ENCODE measurements at regions not wholly inside any gene's neighbourhood (a gene's known extent, or its start where the extent isn't known, plus 50 kb on each side); places are given as distances from the start of the nearest gene placed in this dataset.
A peak's percentile ranks its signal among the peaks of the same experiment; 100 is the strongest.

DNA sequence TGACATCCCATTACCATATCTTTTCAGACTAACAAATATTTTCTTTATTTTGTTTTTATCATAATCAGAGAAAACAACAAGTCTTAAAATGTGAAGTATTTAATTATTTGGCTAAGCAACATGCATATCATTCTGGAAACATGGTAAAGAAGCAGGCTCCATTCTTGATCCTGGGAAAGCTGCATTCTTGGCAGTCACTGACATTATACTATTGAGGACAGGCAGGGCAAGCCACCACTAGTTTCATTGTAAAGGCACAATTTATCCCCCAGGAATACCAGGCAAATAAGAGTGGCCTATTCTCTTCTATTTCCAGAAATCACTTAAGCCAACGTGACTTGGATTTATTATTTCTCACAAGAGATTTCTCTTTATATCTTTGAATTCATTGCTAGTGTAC, 153.8 kb upstream of the AKR1E2 start:
- Histone ChIP-seq H3K27me3 (ENCODE audit: control insufficient read depth, insufficient read depth, low read length) (no peaks in the 10 kb centered on the region), H3K36me3 (ENCODE audit: control insufficient read depth, insufficient read depth, low read length) (no peaks in the 10 kb centered on the region), H3K9me3 (ENCODE audit: control insufficient read depth, insufficient read depth, low read length) (peaks cover 4% of the 10 kb centered on the region), H3K4me1 (ENCODE audit: control insufficient read depth, insufficient read depth, low read length) (peaks cover 6% of the 10 kb centered on the region), H3K4me3 (ENCODE audit: low read depth, low read length) (no peak overlapping the region), H3K27ac (ENCODE audit: low read depth, low read length) (no peak overlapping the region)
- DNase-seq (ENCODE audit: low read depth in 4 of 6, low spot score in 6 of 6), result peak in 2 of 6 donors; percentile 59 to 62
- WGBS (ENCODE audit: insufficient coverage), result no CpG with 5 or more reads among the region's 1 CpG

DNA sequence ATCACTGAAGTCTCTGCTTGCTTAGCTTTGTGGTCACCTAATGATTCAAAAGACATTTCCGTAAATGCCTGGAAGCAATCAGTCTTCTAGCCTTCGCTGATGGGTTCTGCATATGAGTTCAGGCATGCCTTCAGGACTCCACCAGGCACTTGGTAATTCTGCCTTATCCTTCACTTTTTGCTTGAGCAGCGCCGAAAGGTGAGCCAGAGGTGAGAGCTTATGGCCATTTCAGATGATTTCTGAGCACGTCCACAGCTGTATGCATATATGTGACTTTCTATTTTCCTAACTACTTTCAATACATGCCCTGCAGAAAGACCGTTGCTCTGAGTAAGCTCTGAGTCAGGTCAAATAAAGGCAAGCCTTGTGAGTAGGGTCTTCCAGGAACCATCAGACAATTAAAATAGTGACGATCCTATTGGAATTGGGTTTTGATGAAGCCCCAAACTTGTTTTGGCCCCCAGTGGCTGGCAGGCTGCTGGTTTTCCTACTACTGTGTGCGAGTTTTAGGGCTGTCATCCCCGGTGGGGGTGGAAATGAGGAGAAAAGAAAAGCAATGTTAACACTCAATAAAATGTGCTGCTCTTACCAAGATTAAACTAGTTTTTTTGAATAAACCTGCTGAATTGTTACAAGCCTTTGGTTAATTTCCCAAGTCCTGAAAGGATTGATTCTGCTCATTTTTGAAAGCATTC, 154.4 kb upstream of the AKR1E2 start:
- Histone ChIP-seq H3K36me3 (ENCODE audit: control insufficient read depth, insufficient read depth, low read length) (no peaks in the 10 kb centered on the region), H3K9me3 (ENCODE audit: control insufficient read depth, insufficient read depth, low read length) (peaks cover 4% of the 10 kb centered on the region), H3K4me3 (ENCODE audit: low read depth, low read length) (no peak overlapping the region), H3K4me1 (ENCODE audit: control insufficient read depth, insufficient read depth, low read length) (peaks cover 6% of the 10 kb centered on the region), H3K27me3 (ENCODE audit: control insufficient read depth, insufficient read depth, low read length) (no peaks in the 10 kb centered on the region), H3K27ac (ENCODE audit: low read depth, low read length) (no peak overlapping the region)
- no peak for DNase-seq (ENCODE audit: low read depth in 4 of 6, low spot score in 6 of 6)
- WGBS (ENCODE audit: insufficient coverage), result 67% methylated on average over 7 of the region's 9 CpGs

DNA sequence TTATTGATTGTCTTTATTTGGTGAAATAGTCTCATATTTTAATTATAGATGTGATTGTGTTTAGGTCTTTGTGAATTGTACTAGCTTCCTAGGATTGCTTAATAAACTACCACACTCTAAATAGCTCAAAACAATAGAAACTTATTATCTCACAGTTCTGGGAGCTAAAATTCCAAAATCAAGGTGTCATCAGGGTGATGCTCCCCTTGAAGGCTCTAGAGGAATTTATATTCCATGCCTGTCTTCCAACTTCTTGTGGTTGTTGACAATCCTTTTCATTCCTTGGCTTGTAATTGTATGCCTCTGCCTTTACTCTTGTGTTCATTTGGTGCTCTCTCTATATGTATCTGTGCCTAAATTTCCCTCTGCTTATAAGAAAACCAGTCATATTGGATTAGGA, 155.3 kb upstream of the AKR1E2 start:
- Histone ChIP-seq H3K36me3 (ENCODE audit: control insufficient read depth, insufficient read depth, low read length) (no peaks in the 10 kb centered on the region), H3K27me3 (ENCODE audit: control insufficient read depth, insufficient read depth, low read length) (no peaks in the 10 kb centered on the region), H3K4me3 (ENCODE audit: low read depth, low read length) (no peak overlapping the region), H3K9me3 (ENCODE audit: control insufficient read depth, insufficient read depth, low read length) (peaks cover 4% of the 10 kb centered on the region), H3K4me1 (ENCODE audit: control insufficient read depth, insufficient read depth, low read length) (peaks cover 6% of the 10 kb centered on the region), H3K27ac (ENCODE audit: low read depth, low read length) (no peak overlapping the region)
- no peak for DNase-seq (ENCODE audit: low read depth in 4 of 6, low spot score in 6 of 6)

DNA sequence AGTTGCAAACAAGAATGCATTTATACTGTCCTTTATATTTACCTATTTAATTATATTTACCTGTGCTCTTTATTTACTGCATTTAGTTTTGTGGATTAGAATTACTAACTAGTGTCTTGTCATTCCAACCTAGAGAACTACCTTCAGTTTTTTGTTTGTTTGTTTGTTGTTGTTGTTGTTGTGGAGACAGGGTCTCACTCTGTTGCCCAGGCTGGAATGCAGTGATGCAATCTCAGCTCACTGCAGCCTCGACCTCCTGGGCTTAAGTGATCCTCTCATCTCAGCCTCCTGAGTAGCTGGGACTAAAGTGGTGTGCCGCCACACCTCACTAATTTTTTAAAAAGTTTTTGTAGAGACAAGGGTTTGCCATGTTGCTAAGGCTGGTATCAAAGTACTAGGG, 156.4 kb upstream of the AKR1E2 start:
- H3K4me1 ChIP-seq (ENCODE audit: control insufficient read depth, insufficient read depth, low read length), result peaks cover 6% of the 10 kb centered on the region
- no peaks in the 10 kb centered on the region for H3K36me3 ChIP-seq (ENCODE audit: control insufficient read depth, insufficient read depth, low read length)
- WGBS (ENCODE audit: insufficient coverage), result no CpG with 5 or more reads among the region's 2 CpGs

DNA sequence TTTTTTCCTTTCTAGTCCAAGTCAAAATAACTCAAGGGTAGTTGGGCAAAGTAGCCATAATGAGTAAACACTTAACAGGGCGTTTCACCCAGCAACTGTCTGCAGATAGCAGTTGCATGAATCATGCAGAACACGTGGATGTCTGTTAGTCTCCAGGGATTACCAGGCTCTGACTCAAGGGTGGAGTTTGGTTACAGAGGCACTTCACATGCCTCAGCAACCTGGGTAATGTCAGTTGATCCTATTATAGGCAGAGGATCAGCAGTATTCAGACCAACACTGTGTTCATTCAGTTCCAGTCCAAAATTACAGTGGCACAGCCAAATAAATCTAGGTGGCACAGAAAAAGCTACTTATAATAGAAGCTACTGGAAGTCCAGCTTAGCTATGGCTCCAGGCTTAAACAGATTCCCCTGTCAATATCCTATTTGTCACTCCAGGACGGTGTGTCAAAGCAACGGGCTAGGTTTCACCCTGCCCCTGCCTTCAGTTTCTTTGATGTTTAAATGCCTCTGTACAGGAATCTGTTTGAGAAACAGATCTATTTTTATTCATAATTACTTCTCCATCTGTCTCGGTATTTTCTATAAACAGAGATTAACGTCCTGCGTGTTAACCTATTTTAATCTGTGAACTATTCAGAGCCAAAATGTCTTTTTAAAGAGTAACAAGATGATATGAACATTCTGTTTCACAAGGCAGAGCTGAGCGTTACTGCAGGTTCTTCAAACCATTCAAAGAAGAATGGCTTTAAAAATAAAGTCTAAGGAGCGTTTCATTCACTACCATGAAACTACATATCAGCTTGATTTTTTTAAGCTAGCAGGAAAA, 162.6 kb upstream of the AKR1E2 start:
- H3K27ac ChIP-seq (ENCODE audit: low read depth, low read length), result no peak overlapping the region
- DNase-seq (ENCODE audit: low read depth in 4 of 6, low spot score in 6 of 6), result peak in 1 of 6 donors; percentile 60

More for the DNA sequence above, 156.4 kb upstream of the AKR1E2 start:
- Histone ChIP-seq H3K27me3 (ENCODE audit: control insufficient read depth, insufficient read depth, low read length) (no peaks in the 10 kb centered on the region), H3K4me3 (ENCODE audit: low read depth, low read length) (no peak overlapping the region), H3K9me3 (ENCODE audit: control insufficient read depth, insufficient read depth, low read length) (peaks cover 4% of the 10 kb centered on the region), H3K27ac (ENCODE audit: low read depth, low read length) (no peak overlapping the region)
- DNase-seq (ENCODE audit: low read depth in 4 of 6, low spot score in 6 of 6), result no peak

DNA sequence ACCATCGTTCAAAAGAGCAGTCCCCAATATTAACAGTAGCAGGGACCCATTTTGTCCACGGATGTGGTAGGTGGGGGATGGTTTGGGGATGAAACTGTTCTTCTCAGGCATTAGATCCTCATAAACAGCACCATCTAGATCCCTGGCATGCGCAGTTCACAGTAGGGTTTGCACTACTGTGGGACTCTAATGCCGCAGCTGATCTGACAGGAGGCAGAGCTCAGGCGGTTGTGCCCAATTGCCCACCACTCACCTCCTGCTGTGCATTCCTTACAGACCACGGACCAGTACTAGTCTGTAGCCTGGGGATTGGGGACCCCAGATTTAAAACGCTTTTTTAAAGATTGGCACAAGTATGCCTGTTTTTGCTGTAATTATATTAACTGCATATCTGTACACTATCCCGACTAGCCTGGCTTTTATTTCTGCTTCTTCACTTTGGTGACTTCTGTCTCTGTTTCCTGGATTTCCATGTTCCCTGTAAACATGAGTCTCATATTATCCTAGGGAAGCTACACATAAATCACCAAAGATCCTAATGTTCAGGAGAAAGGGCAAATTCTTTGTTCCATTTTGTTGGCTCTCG, 163.3 kb upstream of the AKR1E2 start:
- Histone ChIP-seq H3K36me3 (ENCODE audit: control insufficient read depth, insufficient read depth, low read length) (no peaks in the 10 kb centered on the region), H3K4me3 (ENCODE audit: low read depth, low read length) (no peak overlapping the region), H3K27me3 (ENCODE audit: control insufficient read depth, insufficient read depth, low read length) (no peaks in the 10 kb centered on the region), H3K4me1 (ENCODE audit: control insufficient read depth, insufficient read depth, low read length) (no peaks in the 10 kb centered on the region), H3K27ac (ENCODE audit: low read depth, low read length) (no peak overlapping the region), H3K9me3 (ENCODE audit: control insufficient read depth, insufficient read depth, low read length) (no peaks in the 10 kb centered on the region)
- WGBS (ENCODE audit: insufficient coverage), result 66% methylated on average over 3 of the region's 9 CpGs
- DNase-seq (ENCODE audit: low read depth in 4 of 6, low spot score in 6 of 6), result no peak

More for the DNA sequence above, 162.6 kb upstream of the AKR1E2 start:
- Histone ChIP-seq H3K4me3 (ENCODE audit: low read depth, low read length) (no peak overlapping the region), H3K36me3 (ENCODE audit: control insufficient read depth, insufficient read depth, low read length) (no peaks in the 10 kb centered on the region), H3K4me1 (ENCODE audit: control insufficient read depth, insufficient read depth, low read length) (no peaks in the 10 kb centered on the region), H3K27me3 (ENCODE audit: control insufficient read depth, insufficient read depth, low read length) (no peaks in the 10 kb centered on the region), H3K9me3 (ENCODE audit: control insufficient read depth, insufficient read depth, low read length) (no peaks in the 10 kb centered on the region)
- 41% methylated on average over 3 of the region's 9 CpGs for WGBS (ENCODE audit: insufficient coverage)

DNA sequence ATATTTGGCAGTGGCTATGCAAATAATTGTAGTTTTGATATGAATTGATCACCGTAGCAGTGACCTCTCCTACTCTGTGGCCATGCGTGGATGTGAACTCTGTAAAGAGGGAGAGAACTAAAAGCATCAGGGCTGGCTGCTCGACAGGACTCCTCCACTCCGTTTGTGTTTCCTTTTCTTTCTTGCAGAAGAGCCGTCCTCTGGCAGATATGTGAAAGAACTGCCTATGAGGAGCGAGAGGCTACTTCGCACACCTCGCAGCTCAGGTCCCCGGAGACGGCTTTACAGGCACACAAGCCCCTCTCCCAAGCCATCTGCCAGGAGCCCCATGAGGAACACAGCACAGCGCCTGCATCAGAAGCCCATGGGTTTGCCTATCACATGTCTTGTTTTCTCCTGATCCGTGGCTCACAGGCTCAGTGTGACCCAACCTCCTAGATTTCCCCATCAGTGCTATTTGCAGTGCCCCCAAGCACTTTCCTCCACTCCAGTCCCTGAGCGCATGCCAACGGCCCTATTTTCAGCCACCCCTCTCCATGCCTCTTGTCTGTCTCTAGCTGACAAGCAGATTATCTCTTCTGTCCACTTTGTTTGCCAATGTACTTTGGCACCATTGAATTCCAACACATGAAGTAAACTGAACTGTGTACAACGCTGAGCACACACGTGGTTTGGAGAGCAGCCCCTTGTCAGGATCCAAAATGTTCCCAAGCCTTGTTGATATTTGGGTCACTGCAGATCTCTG, 164.3 kb upstream of the AKR1E2 start:
- 72% methylated on average over 13 of the region's 16 CpGs for WGBS (ENCODE audit: insufficient coverage)
- DNase-seq (ENCODE audit: low read depth in 4 of 6, low spot score in 6 of 6), result no peak
- no peak overlapping the region for H3K27ac ChIP-seq (ENCODE audit: low read depth, low read length)

DNA sequence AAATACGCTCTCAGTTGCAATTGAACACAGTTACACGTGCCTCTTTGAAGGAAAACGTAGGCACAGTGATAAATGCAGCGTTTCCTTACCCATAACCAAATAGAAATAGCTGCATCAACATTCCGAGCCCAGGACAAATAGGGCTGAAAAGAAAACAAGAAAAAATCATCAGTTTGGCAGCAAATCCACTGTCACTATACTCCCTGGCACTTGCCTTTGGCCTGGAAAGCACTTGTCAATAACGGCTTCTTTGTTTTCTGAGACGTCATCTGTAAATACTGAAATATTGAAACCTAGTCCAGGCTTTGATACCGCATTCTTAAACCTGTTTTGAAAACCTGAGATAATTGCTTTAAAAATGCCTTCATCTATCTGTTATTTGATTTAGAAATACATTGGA, 167.2 kb upstream of the AKR1E2 start:
- 65% methylated on average over 7 of the region's 8 CpGs for WGBS (ENCODE audit: insufficient coverage)
- Histone ChIP-seq H3K4me1 (ENCODE audit: control insufficient read depth, insufficient read depth, low read length) (no peaks in the 10 kb centered on the region), H3K36me3 (ENCODE audit: control insufficient read depth, insufficient read depth, low read length) (no peaks in the 10 kb centered on the region), H3K27ac (ENCODE audit: low read depth, low read length) (no peak overlapping the region), H3K9me3 (ENCODE audit: control insufficient read depth, insufficient read depth, low read length) (no peaks in the 10 kb centered on the region), H3K27me3 (ENCODE audit: control insufficient read depth, insufficient read depth, low read length) (no peaks in the 10 kb centered on the region), H3K4me3 (ENCODE audit: low read depth, low read length) (no peak overlapping the region)
- peak in 1 of 6 donors; percentile 47 for DNase-seq (ENCODE audit: low read depth in 4 of 6, low spot score in 6 of 6)

More for the DNA sequence above, 164.3 kb upstream of the AKR1E2 start:
- Histone ChIP-seq H3K4me3 (ENCODE audit: low read depth, low read length) (no peak overlapping the region), H3K9me3 (ENCODE audit: control insufficient read depth, insufficient read depth, low read length) (no peaks in the 10 kb centered on the region), H3K36me3 (ENCODE audit: control insufficient read depth, insufficient read depth, low read length) (no peaks in the 10 kb centered on the region), H3K27me3 (ENCODE audit: control insufficient read depth, insufficient read depth, low read length) (no peaks in the 10 kb centered on the region), H3K4me1 (ENCODE audit: control insufficient read depth, insufficient read depth, low read length) (no peaks in the 10 kb centered on the region)

DNA sequence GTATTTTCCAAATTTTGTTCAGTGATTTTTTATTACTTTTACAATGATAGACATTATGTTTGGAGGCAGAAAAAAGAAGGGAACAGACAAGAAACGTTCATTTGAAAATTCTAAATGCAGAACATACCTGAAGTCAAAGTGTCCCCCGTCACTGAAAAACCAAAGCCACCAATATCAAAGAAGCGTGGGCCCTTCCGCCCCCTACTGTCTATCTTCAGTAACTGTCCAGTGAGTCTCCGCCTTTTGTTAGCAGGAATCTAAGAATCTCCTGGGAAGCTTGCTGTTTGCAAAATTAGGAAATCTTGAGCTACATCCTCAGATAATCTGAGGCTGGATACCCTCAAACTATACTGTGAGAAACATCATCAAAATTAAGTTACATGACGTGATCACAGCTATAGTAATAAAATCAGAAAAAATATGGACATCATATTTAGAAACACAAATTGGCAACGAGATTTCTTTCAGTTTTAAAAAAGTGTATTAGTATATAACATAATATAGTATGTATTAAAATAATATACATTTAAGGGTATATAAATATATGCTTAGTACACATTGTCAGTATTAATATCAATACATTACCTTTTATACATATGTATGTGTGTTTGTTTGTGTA, 169.3 kb upstream of the AKR1E2 start:
- H3K9me3 ChIP-seq (ENCODE audit: control insufficient read depth, insufficient read depth, low read length), result no peaks in the 10 kb centered on the region
- H3K27ac ChIP-seq (ENCODE audit: low read depth, low read length), result no peak overlapping the region
- 4% methylated on average over 5 of the region's 7 CpGs for WGBS (ENCODE audit: insufficient coverage)
- H3K4me3 ChIP-seq (ENCODE audit: low read depth, low read length), result no peak overlapping the region
- peak in 5 of 6 donors; percentile 59 to 96 (median 71) for DNase-seq (ENCODE audit: low read depth in 4 of 6, low spot score in 6 of 6)
- no peaks in the 10 kb centered on the region for H3K27me3 ChIP-seq (ENCODE audit: control insufficient read depth, insufficient read depth, low read length)
- H3K4me1 ChIP-seq (ENCODE audit: control insufficient read depth, insufficient read depth, low read length), result no peaks in the 10 kb centered on the region
- H3K36me3 ChIP-seq (ENCODE audit: control insufficient read depth, insufficient read depth, low read length), result no peaks in the 10 kb centered on the region
